ENCODE measurements at regions not wholly inside any gene's neighbourhood (a gene's known extent, or its start where the extent isn't known, plus 50 kb on each side); places are given as distances from the start of the nearest gene placed in this dataset.
A peak's percentile ranks its signal among the peaks of the same experiment; 100 is the strongest.

- intact Hi-C loops (cut with micrococcal nuclease; ENCODE audit: unreplicated experiment), result no loop called here
- Histone ChIP-seq H3K27ac (ENCODE audit: low read length) (peak overlapping the region; percentile 93), H3K4me3 (ENCODE audit: low read depth in 2 of 2, low read length in 2 of 2) (peak overlapping the region; percentile 12 to 41; a peak in 3 of 4 replicates), H3K4me1 (ENCODE audit: control insufficient read depth, insufficient read depth, low read length) (peaks cover 29% of the 10 kb centered on the region), H3K27me3 (ENCODE audit: control insufficient read depth, insufficient read depth, low read length) (no peaks in the 10 kb centered on the region), H3K9me3 (ENCODE audit: control insufficient read depth, insufficient read depth, low read depth, low read length) (peaks cover 10% of the 10 kb centered on the region; the same call in 1 of the 2 replicates), H3K36me3 (ENCODE audit: control insufficient read depth, insufficient read depth, low read length) (no peaks in the 10 kb centered on the region)
- BruUV-seq (replicated peaks), result no TSS peak
- POLR2A ChIA-PET, result interaction anchor here (0.7 kb wide), 1 partner anchor 1545 kb away, joined by 3 read pairs; no protein-coding TSS in a partner anchor
- in situ Hi-C loops (cut with HindIII; ENCODE audit: low pct_unique_long_range_greater_than_20kb, low sequenced_read_pairs), result no loop called here
- CTCF ChIA-PET, result interaction anchor here (1.2 kb wide), 1 partner anchor 187 kb away, joined by 4 read pairs; no protein-coding TSS in a partner anchor
- DNase-seq (ENCODE audit: low read depth, low spot score) (peak; percentile 94), ATAC-seq (peak; percentile 91)
- TF ChIP-seq, protein P1, sequence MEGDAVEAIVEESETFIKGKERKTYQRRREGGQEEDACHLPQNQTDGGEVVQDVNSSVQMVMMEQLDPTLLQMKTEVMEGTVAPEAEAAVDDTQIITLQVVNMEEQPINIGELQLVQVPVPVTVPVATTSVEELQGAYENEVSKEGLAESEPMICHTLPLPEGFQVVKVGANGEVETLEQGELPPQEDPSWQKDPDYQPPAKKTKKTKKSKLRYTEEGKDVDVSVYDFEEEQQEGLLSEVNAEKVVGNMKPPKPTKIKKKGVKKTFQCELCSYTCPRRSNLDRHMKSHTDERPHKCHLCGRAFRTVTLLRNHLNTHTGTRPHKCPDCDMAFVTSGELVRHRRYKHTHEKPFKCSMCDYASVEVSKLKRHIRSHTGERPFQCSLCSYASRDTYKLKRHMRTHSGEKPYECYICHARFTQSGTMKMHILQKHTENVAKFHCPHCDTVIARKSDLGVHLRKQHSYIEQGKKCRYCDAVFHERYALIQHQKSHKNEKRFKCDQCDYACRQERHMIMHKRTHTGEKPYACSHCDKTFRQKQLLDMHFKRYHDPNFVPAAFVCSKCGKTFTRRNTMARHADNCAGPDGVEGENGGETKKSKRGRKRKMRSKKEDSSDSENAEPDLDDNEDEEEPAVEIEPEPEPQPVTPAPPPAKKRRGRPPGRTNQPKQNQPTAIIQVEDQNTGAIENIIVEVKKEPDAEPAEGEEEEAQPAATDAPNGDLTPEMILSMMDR (IDR thresholded peaks at IDR 0.05), result no peak
- peak; percentile 94 for TF ChIP-seq TCF7L2 (IDR thresholded peaks at IDR 0.05; ENCODE audit: low read depth, low read length)
- TF ChIP-seq, protein P2, sequence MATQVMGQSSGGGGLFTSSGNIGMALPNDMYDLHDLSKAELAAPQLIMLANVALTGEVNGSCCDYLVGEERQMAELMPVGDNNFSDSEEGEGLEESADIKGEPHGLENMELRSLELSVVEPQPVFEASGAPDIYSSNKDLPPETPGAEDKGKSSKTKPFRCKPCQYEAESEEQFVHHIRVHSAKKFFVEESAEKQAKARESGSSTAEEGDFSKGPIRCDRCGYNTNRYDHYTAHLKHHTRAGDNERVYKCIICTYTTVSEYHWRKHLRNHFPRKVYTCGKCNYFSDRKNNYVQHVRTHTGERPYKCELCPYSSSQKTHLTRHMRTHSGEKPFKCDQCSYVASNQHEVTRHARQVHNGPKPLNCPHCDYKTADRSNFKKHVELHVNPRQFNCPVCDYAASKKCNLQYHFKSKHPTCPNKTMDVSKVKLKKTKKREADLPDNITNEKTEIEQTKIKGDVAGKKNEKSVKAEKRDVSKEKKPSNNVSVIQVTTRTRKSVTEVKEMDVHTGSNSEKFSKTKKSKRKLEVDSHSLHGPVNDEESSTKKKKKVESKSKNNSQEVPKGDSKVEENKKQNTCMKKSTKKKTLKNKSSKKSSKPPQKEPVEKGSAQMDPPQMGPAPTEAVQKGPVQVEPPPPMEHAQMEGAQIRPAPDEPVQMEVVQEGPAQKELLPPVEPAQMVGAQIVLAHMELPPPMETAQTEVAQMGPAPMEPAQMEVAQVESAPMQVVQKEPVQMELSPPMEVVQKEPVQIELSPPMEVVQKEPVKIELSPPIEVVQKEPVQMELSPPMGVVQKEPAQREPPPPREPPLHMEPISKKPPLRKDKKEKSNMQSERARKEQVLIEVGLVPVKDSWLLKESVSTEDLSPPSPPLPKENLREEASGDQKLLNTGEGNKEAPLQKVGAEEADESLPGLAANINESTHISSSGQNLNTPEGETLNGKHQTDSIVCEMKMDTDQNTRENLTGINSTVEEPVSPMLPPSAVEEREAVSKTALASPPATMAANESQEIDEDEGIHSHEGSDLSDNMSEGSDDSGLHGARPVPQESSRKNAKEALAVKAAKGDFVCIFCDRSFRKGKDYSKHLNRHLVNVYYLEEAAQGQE (IDR thresholded peaks at IDR 0.05; ENCODE audit: insufficient read depth in 1 of 2, low read depth in 2 of 2, low read length in 1 of 2), result no peak
- peak; percentile 78; the same call in 1 of the 2 replicates for TF ChIP-seq POLR2AphosphoS5 (IDR thresholded peaks at IDR 0.05; ENCODE audit: low read depth, low read length)
- TF ChIP-seq SIN3A (IDR thresholded peaks at IDR 0.05; ENCODE audit: borderline replicate concordance, insufficient read depth, low read depth, low read length), result 0 out of 2 replicates have a peak, but pooled peaks have one; percentile 60
Measured at GRCh38 chr6:112690497-112691202, 343.5 kb downstream of the RFPL4B start.

DNA sequence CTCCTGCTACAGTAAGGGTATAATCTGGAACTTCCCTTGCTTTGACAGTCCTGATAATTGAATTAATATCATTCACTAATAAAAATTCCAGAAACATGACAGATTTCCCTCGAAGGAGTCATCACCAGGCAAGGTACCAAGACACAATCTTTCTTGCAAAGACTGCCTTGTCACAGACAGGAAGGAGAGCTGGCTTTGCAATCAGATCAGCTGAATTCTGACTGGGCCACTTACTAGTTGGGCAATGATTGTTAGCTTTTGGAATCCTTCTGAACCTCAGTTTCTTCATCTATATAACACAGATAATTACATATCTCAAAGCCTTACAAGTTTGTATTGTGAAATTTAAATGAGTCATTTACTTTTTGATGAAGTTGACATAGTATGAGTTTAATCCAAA, 344.2 kb downstream of the RFPL4B start:
- H3K9me3 ChIP-seq (ENCODE audit: control insufficient read depth, insufficient read depth, low read depth, low read length), result peaks cover 10% of the 10 kb centered on the region; the same call in 1 of the 2 replicates
- H3K36me3 ChIP-seq (ENCODE audit: control insufficient read depth, insufficient read depth, low read length), result no peaks in the 10 kb centered on the region
- ChIA-PET POLR2A (interaction anchor here (0.5 kb wide), 1 partner anchor 48 kb away, joined by 3 read pairs; no protein-coding TSS in a partner anchor), CTCF (interaction anchor here (1.2 kb wide), 1 partner anchor 188 kb away, joined by 4 read pairs; no protein-coding TSS in a partner anchor)
- peaks cover 29% of the 10 kb centered on the region for H3K4me1 ChIP-seq (ENCODE audit: control insufficient read depth, insufficient read depth, low read length)
- H3K27ac ChIP-seq (ENCODE audit: low read length), result peak overlapping the region; percentile 93
- TF ChIP-seq, protein P2 (IDR thresholded peaks at IDR 0.05; ENCODE audit: insufficient read depth in 1 of 2, low read depth in 2 of 2, low read length in 1 of 2), result 0 out of 4 replicates have a peak, but pooled peaks of 1 of the 2 experiments have one; percentile 26
- no peak for TF ChIP-seq SIN3A (IDR thresholded peaks at IDR 0.05; ENCODE audit: borderline replicate concordance, insufficient read depth, low read depth, low read length)
- H3K27me3 ChIP-seq (ENCODE audit: control insufficient read depth, insufficient read depth, low read length), result no peaks in the 10 kb centered on the region
- no TSS peak for BruUV-seq (replicated peaks)
- in situ Hi-C loops (cut with HindIII; ENCODE audit: low pct_unique_long_range_greater_than_20kb, low sequenced_read_pairs), result no loop called here
- intact Hi-C loops (cut with micrococcal nuclease; ENCODE audit: unreplicated experiment), result no loop called here
- peak; percentile 96 for DNase-seq (ENCODE audit: low read depth, low spot score)
- ATAC-seq, result peak; percentile 91
- H3K4me3 ChIP-seq (ENCODE audit: low read depth in 2 of 2, low read length in 2 of 2), result peak overlapping the region; percentile 3 to 41; a peak in 2 of 4 replicates
